Adrenal gland (tissue), 9 donors: ENCODE measurements at regions not wholly inside any gene's neighbourhood (a gene's known extent, or its start where the extent isn't known, plus 50 kb on each side); places are given as distances from the start of the nearest gene placed in this dataset.

ENCODE experiments used
- DNase-seq, 7 donors: peaks; one replicate each; pipeline ENCODE4 v3.0.0-alpha.2; 2019 to 2020
- H3K27ac ChIP-seq, 5 donors: fragments of 200-600 bp; sonication (generic) in 4 of 5; 1 replicate in 3 of 5; 2 replicates in 2 of 5; pipeline versions ENCODE4 v1.5.1 to v1.8.0; 2016 to 2020; ENCODE audit warnings: mild to moderate bottlenecking in 1 of 5
- H3K27me3 ChIP-seq: fragments of 200-600 bp; 2 replicates; pipeline ENCODE4 v1.8.0; 2021
- H3K36me3 ChIP-seq, 2 donors: fragments of 200-600 bp; replicated peaks in 1 of 2; 1 replicate in 1 of 2; 2 replicates in 1 of 2; pipeline versions ENCODE4 v1.5.1 to v1.8.0; 2018 to 2022
- H3K4me1 ChIP-seq, 2 donors: fragments of 200-600 bp; replicated peaks in 1 of 2; 1 replicate in 1 of 2; 2 replicates in 1 of 2; pipeline versions ENCODE4 v1.5.1 to v1.8.0; 2018 to 2021
- H3K4me3 ChIP-seq, 4 donors: fragments of 200-600 bp; sonication (generic) in 3 of 4; one replicate each; pipeline ENCODE4 v1.5.1; 2016 to 2018
- H3K9me3 ChIP-seq, 3 donors: fragments of 200-600 bp; sonication (generic) in 1 of 3; replicated peaks in 1 of 3; 1 replicate in 2 of 3; 2 replicates in 1 of 3; pipeline versions ENCODE4 v1.5.1 to v1.8.0; 2016 to 2021
- CTCF ChIP-seq, 6 experiments: fragments of 450-650 bp in 4 of 6; fragments of 200-600 bp in 2 of 6; sonication (generic) in 1 of 6; IDR thresholded peaks; 1 replicate in 5 of 6; 2 replicates in 1 of 6; pipeline versions ENCODE4 v1.5.1 to v1.8.0; 2016 to 2021; ENCODE audit warnings: antibody characterized with exemption in 6 of 6, mild to moderate bottlenecking in 2 of 6, moderate library complexity in 1 of 6
- POLR2A ChIP-seq, 2 donors: fragments of 450-650 bp; IDR thresholded peaks; one replicate each; pipeline ENCODE4 v1.6.1; 2017; ENCODE audit warnings: antibody characterized with exemption in 2 of 2, mild to moderate bottlenecking in 2 of 2, moderate library complexity in 1 of 2
- WGBS, 4 donors: extraction: QIAGEN DNeasy Blood & Tissue Kit in 2 of 4; methylation state at CpG; one replicate each; pipeline versions ENCODE4 v1.1.5 to v1.1.7; 2013 to 2017; 5-methylcytosine and 5-hydroxymethylcytosine counted together
- intact Hi-C, 2 donors: fragments of 100-400 bp; cut with DNase I; formaldehyde crosslinking; loops; one replicate each; pipeline versions ENCODE4 v1.14.1 to v1.15.0; 2022 to 2023
- donor health status: healthy with polysubstance abuse.
- donor health status: Bipolar disorder and iron deficiency.
- donor health status: DM: yes; HTN: yes; CAD: no.
- donor health status: DM: no; HTN: no; CAD: no.
- donor health status: DM: no; HTN: no; CAD: no.

- H3K4me1 ChIP-seq = no peaks in the 10 kb centered on the region
- DNase-seq = no peak
- H3K27me3 ChIP-seq = no peaks in the 10 kb centered on the region
- no peak overlapping the region for H3K27ac ChIP-seq
- intact Hi-C loops = no loop called here
- H3K36me3 ChIP-seq = no peaks in the 10 kb centered on the region
- no peak overlapping the region for H3K4me3 ChIP-seq
- WGBS, 4 donors = 78 to 88% (median 84%) methylated on average over 13 of the region's 13 CpGs
- no peak for TF ChIP-seq CTCF (IDR thresholded peaks at IDR 0.05)
- no peak for TF ChIP-seq POLR2A (IDR thresholded peaks at IDR 0.05)
- H3K9me3 ChIP-seq = no peaks in the 10 kb centered on the region
Measured at GRCh38 chr10:3659203-3659917, 125.6 kb downstream of the KLF6 start.

- Histone ChIP-seq H3K9me3 (no peaks in the 10 kb centered on the region), H3K4me1 (no peaks in the 10 kb centered on the region), H3K27me3 (no peaks in the 10 kb centered on the region), H3K27ac (no peak overlapping the region), H3K36me3 (no peaks in the 10 kb centered on the region), H3K4me3 (no peak overlapping the region)
- intact Hi-C loops = no loop called here
- no peak for DNase-seq
- 56 to 72% (median 69%) methylated on average over 4 of the region's 4 CpGs for WGBS, 4 donors
- TF ChIP-seq CTCF (IDR thresholded peaks at IDR 0.05) = no peak
- no peak for TF ChIP-seq POLR2A (IDR thresholded peaks at IDR 0.05)
Measured at GRCh38 chr10:3658766-3659165, 126.2 kb downstream of the KLF6 start.

GRCh38 chr10:3656214-3656613 lies 128.8 kb downstream of the KLF6 start:
- Histone ChIP-seq H3K27ac (no peak overlapping the region), H3K27me3 (no peaks in the 10 kb centered on the region), H3K36me3 (no peaks in the 10 kb centered on the region), H3K9me3 (no peaks in the 10 kb centered on the region), H3K4me1 (no peaks in the 10 kb centered on the region), H3K4me3 (no peak overlapping the region)
- intact Hi-C loops = no loop called here
- DNase-seq = no peak
- 60 to 86% (median 80%) methylated on average over 3 of the region's 3 CpGs for WGBS, 4 donors
- TF ChIP-seq CTCF (IDR thresholded peaks at IDR 0.05) (no peak), POLR2A (IDR thresholded peaks at IDR 0.05) (no peak)

GRCh38 chr10:3655528-3655927 lies 129.5 kb downstream of the KLF6 start:
- no peak for TF ChIP-seq CTCF (IDR thresholded peaks at IDR 0.05)
- no peak for TF ChIP-seq POLR2A (IDR thresholded peaks at IDR 0.05)
- no peak for DNase-seq
- H3K9me3 ChIP-seq = no peaks in the 10 kb centered on the region
- intact Hi-C loops = no loop called here
- H3K4me3 ChIP-seq = no peak overlapping the region
- no peaks in the 10 kb centered on the region for H3K27me3 ChIP-seq
- 54 to 66% (median 60%) methylated on average over 7 of the region's 7 CpGs for WGBS, 4 donors
- no peaks in the 10 kb centered on the region for H3K4me1 ChIP-seq
- no peak overlapping the region for H3K27ac ChIP-seq
- no peaks in the 10 kb centered on the region for H3K36me3 ChIP-seq
